Occipital lobe (tissue), 1 donor: ENCODE measurements at regions not wholly inside any gene's neighbourhood (a gene's known extent, or its start where the extent isn't known, plus 50 kb on each side); places are given as distances from the start of the nearest gene placed in this dataset.
"Not testable (repeated sequence)": the region's sequence is repeated elsewhere in the genome, so short reads cannot be mapped to it uniquely, and the experiment has no call there.

Experiments used
- DNase-seq: peaks from one replicate; lab custom pipeline; 2025; lab: John Stamatoyannopoulos, UW

DNA sequence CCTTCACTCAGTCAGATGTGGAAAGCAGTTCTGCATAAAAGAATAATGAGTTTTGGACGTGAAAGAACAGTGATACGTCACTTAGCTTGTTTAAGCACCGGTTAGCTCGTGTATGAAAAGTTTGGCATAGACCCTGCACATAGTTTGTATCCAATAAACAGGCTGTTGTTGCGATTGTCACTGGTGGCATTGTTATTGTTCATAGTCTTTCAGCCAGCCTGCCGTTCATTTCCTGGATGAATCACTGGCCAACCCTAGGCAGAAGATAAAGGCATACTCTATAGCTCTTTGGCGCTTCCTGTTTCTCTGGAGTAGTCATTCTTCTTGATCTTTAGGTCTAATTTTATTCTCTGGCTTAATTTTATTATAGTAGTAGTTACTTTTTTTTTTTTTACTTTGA, 57.8 kb upstream of the ANKRD30A start:
- DNase-seq: no peak

DNA sequence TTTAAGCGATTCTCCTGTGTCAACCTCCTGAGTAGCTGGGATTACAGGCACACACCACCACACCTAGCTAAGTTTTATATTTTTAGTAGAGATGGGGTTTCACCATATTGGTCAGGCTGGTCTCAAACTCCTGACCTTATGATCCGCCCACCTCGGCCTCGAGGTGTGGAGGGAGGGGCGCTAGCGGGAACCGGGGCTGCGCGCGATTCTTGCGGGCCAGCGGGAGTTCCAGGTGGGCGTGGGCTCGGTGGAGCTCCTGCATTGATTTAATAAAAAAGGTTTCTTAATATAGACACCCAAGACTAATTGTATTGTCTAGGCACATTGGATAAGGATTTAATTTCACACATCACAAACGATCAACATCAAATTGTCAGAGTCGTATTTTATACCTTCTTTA, 63.1 kb upstream of the ANKRD30A start:
- not testable (repeated sequence) for DNase-seq

DNA sequence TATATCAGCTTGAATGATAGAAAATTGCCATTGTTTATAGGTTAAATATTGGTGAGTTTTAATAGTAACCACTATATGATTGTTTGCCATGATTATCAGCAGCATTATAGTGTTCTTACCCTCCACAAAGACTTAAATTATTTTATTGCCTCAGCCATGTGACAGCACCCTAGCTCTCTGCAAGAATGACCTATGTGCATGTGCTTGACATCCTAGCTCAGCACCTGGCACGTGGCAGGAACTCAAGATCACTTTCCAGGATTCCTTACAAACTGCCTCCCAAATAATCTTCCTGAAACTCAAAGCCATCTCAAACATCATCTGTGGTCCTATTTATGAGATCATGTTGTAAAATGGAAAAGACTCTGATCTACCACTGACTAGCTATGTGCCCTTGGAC, 68.1 kb upstream of the ANKRD30A start:
- no peak for DNase-seq

DNA sequence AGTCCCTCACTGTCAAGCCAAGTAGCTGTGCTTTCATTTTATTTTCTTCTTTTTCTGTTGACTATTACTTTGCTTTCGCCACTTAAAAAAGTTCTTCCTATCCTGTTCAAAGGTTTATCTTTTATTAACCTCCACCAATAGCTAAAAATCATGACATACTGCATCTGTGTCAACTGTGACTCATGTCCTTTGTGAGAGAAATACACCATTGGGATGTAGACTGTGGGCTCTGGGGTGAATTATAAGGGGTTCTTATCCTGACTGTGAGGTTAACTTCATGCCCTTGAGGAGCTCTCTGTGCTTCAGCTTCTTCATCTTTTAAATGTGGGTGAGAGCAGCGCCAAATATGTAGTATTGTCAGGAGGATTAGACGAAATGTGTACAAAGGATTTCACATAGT, 71.9 kb upstream of the ANKRD30A start:
- DNase-seq: no peak

DNA sequence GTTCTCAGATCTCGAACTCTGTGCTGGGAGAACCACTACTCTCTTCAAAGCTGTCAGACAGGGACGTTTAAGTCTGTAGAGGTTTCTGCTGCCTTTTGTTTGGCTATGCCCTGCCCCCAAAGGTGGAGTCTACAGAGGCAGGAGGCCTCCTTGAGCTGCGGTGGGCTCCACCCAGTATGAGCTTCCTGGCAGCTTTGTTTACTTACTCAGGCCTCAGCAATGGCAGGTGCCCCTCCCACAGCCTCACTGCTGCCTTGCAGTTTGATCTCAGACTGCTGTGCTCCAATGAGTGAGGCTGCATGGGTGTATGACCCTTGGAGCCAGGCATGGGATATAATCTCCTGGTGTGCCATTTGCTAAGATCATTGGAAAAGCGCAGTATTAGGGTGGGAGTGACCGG, 75.4 kb upstream of the ANKRD30A start:
- not testable (repeated sequence) for DNase-seq

DNA sequence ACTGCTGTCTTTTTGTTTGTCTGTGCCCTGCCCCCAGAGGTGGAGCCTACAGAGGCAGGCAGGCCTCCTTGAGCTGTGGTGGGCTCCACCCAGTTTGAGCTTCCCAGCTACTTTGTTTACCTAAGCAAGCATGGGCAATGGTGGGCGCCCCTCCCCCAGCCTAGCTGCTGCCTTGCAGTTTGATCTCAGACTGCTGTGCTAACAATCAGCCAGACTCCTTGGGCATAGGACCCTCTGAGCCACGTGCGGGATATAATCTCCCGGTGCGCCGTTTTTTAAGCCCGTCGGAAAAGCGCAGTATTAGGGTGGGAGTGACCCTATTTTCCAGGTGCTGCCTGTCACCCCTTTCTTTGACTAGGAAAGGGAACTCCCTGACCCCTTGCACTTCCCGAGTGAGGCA, 81.1 kb upstream of the ANKRD30A start:
- DNase-seq: not testable (repeated sequence)

DNA sequence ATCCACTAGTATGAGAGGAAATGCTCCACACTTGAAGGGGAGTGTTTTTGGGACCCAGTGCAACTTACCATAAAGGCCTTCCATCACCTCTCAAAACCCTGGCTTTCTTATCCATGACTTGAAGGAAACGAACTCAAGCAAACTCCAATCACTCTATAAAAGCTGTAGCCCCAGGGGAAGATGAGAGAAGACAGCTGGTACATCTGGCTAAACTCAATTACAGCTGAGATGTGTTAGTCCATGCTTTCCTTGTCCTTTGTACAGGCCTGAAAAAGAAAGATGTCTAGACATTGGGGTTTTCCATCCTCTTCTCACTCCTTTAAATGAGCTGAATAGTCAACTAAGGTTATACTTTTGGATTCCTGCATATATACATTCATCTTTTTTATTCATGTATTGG, 89.5 kb upstream of the ANKRD30A start:
- no peak for DNase-seq

DNA sequence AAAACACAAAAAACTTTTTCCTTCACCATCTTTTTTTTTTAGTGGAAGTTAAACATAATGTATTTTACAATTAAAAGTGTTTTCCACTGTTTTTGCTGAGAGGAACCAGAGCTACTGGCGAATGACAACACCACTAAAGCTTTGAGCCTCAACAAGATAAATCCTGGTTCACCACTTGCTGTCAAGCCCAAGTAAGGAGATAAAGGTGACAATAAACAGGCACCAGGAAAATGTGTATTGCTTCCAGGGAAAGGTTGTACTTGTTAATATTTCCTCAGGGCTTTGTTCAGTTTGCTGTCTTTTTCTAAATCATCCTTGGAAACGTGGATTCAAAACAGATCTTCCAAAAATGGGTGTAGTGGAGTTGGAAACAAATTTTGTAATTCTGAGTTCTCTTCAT, 109.9 kb upstream of the ANKRD30A start:
- no peak for DNase-seq

DNA sequence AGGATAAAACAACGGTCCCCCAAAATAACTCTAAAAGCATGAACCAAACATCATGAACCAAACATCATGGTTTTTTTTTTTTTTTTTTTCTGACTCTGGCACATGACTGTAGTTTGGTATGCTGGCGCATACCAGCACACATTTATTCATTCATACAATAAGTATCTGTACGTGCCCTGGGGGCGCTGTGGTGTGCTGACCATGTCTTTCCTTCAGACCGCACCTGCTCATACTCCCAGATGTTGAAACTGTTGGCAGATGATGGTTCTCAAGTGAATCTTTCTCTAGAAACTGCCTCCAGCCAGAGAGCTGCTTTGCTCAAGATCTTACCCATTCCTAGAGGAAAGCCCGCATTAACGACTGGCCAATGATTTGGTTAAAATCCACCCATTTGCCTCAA, 114.7 kb upstream of the ANKRD30A start:
- DNase-seq: no peak

DNA sequence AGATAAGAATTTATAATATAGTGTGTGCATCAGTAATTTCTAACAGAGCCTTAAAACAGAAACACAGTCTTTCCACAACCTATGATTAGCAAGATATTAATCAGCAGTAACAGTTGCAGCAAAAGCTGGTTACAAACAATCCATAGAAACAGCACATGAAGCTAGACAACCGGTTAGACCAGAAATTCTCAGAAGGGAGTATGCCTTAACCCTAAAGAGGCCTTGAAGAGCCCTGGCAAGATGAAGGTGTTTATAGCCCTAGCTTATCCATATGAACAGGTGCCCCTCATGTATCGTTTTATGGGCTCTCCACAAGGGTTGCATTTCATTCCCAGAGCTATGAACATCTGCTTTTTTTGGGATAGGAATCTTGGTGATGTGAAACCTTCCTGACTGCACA, 117.1 kb upstream of the ANKRD30A start:
- not testable (repeated sequence) for DNase-seq

DNA sequence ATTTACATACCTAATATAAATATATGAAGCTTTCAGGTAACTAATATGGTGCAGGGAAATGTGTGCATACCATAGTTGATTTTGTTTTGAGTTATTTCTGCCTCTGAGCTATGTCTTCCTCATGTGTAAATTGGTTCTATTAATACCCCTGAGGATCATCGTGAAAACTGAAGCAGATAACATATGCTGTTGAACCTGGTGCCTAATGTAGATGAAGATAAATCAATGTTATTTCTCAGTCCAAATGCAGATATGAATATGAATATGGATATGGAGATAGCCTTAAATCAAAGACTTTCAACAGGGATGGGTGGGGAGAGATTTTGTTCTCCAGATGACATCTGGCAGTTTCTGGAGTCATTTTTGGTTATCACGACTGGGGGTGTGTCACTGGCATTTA, 122.3 kb upstream of the ANKRD30A start:
- DNase-seq: no peak

DNA sequence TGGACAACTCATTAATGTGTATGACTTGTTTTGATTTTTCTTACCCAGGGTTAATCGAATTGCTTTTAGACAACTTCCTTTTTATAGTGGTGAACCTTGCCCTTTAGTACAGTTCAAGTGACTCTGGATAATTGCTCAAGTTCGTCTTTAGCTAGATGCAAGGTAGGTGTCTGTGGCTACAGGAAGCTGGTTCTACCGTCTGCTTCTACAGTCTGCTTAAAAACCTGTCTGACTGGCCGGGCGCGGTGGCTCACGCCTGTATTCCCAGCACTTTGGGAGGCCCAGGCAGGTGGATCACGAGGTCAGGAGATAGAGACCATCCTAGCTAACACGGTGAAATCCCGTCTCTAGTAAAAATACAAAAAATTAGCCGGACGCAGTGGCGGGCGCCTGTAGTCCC, 129.6 kb upstream of the ANKRD30A start:
- DNase-seq: not testable (repeated sequence)

DNA sequence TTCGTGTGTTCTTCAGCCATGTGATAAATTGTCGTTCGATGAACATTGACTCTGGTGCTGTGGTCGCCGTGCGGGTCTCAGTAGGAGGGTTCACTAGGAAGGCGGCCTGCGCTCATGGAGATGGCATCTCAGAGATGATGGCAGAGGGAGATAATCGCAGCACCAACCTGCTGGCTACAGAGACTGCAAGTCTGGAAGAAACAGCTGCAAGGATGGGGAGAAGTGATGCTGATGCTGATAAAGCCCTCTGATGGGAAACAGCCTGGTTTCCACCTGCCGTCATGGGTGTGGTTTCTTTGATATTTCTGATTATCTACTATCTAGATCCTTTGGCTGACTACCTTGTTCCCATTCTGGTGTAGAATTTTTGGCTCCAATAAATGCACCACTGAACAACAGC, 130.5 kb upstream of the ANKRD30A start:
- no peak for DNase-seq

DNA sequence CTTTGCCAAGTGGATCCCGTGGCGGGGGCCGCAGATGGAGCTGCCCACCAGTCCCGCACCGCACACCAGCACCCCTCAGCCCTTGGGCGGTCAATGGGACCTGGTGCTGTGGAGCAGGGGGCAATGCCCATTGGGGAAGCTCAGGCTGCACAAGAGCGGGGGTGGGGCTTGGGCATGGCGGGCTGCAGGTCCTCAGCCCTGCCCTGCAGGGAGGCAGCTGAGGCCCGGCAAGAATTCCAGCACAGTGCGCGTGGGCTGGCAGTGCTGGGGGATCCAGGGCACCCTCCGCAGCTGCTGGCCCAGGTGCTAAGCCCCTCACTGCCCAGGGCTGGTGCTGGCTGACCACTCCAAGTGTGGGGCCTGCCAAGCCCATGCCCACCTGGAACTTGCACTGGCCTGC, 136.2 kb upstream of the ANKRD30A start:
- DNase-seq: no peak

DNA sequence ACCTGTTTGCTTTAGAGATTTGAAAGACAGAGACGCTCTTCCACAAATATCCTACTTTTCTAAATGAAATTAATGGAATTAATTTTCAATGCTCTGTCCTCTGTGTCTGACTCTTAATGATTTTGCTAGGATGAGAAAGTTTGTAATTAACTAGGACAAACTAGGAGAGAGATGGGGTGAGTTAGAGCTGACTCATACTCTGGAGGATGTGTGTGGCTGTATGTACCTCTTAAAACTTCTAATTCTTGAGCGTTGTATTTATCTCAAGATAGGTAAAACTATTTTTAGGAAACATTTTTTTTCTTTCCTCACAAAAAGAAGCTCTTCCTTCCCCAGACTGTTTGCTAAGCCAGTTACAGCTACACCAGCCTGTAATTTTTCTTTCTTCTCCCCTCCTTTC, 178.8 kb upstream of the ANKRD30A start:
- DNase-seq: no peak

DNA sequence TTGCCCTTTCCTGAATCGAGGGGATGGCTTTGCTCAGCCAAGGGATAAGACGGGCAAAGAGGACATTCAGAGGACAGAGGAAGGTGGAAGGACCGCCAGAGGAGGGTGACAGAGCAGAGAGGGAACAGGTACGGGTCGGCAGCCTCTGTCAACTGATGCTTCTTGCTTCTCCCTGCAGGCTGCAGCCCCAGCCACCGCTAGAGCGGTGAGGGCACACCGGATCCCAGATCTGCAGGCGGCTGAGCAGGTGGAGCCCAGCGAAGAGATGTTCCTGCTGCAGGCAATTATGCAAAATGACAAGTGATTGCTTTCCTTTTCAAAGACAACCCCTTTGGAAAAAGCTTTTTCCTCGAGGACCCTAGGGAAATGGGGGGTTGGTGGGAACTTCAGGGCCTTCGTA, 181.9 kb upstream of the ANKRD30A start:
- no peak for DNase-seq

DNA sequence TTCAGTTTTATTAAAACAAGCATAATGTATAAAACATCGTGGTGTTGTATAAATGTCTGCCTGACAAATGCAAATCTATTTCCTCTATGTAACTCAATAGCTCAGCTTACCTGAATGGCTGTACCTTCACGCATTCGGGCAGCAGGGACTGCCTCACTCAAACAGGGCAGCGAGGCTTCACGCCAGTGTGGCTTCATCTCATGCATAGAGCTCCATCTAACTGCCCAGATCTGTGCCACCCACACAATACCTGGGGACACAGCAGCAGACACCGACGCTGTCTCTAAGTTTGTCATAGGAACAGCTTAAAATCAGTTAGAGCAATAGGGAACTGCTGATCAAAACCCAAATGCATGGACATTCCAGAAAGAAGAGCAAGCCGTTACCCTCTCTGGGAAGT, 182.8 kb upstream of the ANKRD30A start:
- DNase-seq: no peak

DNA sequence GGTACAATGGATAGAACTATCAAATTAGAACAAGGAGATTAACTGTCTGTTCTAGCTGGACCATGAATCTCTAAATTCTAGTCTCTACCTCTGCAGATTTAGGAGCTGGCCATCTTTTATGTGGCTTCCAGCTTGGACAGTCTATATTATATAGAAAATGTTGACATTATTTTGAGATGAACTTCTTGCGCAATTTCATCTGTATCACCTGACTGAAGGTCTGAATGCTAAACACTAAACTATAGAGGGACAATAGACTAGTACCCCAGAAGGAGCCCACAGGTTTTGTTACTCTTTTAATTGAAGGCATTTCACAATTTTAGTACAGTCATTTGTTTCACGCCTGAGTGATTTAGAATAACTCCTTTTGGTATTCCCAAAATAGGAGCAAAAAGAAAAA, 222.4 kb upstream of the ANKRD30A start:
- DNase-seq: no peak

DNA sequence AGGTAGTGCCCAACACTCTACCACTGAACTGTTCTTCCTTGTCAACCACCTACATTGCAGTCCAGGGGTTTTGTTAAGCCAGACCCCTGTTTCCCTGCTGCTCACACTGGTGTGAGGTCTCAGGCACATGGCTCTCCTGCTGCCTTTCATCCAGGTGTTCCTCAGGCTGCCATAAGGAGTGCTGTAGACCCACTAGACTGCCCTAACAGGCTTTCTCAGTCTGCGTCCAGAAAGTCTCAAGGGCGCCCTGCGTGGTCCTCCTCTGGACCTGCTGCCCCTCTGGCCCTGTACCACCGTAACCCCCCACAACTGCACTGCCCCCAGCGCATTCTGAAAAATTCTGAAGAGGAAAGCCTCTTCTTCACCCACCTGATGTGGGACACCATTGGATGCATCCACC, 225.7 kb upstream of the ANKRD30A start:
- no peak for DNase-seq

DNA sequence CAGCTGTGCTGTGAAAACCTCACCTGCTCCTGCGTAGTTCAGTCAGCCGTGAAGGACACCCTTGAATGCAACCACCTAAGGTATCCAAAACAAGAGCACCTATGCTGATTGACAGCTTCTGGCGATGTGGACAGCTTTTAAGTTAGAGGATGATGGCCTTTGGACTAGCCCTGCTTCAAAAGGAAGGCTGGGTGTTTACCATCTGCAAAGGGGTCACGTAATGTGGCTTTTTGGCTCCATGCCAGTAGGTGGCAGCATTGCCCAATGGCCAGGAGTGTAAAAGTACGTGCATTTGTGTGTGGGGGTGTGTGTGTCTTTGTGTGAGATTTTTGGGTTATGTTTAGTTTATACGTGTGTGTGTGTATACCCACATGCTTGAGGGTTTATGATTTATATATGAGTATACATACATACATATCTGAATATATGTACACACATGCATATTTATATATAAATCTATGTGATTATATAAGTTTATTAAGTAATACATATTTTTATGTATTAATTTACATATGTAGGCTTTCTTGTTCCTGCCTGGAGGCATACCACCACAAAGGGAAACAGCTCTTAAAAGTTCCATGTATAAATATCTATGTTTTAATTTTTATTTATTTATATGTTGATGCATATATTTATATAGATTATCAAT, 236.3 kb upstream of the ANKRD30A start:
- no peak for DNase-seq

DNA sequence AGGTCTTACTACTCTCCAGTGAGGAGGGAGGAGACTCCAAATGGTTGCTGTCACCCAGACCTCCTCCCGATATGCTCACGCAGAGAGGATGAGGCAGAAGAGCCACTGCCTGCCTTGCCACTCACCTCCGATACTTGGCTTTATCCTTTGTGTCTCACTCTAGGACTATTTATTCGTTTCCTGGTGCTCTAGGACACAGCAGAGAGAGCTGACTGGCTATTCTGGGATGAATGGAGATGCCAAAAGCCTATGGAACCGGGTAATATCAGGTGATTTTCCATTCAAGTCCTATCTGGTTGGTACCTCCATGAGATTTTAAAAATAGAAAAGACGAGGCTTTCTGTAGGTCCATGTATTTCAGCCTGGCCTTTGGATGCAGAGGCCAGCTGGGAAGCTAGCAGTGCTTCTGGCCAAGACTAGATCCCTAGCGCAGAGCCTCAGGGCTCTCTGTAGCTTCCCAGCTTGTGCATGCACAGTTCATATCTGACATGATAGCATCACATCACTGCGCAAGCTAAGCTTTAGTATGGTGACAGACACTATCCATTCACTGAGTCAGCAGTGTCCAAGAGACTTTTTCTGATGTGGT, 239.0 kb upstream of the ANKRD30A start:
- DNase-seq: no peak

DNA sequence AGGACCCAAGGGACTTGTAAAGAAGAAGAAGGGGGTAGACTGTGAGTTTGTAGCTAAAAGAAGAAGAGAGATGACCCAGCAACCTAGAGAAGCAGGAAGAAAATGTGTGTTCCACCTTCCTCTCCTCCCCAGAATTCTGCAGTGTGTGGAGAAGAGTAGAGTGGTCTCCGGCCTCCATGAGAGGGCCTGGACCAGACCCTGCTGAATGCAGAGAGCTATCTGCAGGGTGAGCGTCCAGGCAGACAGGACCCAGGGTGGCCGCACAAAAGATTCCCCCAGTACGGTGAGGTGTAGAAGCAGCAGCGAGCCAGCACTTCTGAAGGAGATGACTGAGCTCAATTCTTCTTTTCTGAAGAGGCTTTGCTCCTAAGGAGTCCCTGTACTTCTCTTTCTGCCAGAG, 239.7 kb upstream of the ANKRD30A start:
- DNase-seq: no peak

DNA sequence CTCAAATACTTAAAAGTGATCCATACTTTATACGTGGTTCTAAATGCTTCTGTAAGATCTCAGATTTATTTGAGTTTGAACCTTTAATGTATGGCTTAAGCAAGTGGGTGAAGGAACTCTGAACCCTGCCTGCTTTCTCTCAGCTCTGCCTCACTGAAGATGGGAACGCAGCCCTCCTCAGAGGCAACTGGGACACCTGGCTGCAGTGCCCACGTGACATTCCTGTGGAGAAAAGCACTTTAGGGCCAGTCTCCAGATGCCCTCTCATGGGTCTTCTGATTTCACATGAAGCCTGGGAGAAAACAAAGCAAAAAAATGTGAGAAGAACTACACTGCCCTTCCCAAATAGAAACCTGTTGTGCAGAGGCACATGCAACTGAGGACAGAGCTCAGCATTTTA, 242.6 kb upstream of the ANKRD30A start:
- DNase-seq: no peak

DNA sequence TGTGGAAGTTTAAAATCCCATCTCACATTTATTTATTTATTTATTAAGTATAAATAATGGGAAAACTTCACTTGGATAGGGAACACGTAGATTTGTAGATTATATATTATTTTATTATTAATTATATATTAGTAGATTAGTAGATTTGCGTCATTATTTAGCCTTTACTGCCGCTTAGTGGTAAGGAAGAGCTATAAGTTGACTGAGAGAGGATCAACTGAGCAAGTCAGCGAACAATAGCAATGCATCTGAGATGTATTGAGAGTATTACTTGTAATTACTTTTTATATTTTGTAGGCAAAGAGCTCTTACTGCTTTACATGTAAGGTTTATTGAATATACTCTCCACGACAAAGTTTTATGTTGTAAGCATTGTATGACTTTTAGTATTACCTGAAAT, 244.5 kb upstream of the ANKRD30A start:
- DNase-seq: no peak
